GM19467 (cell line): ENCODE measurements at regions not wholly inside any gene's neighbourhood (a gene's known extent, or its start where the extent isn't known, plus 50 kb on each side); places are given as distances from the start of the nearest gene placed in this dataset.
"Not testable (repeated sequence)": the region's sequence is repeated elsewhere in the genome, so short reads cannot be mapped to it uniquely, and the experiment has no call there.

Experiments
- ATAC-seq: cut with Tn5 transposase; IDR thresholded peaks from one replicate; pipeline ENCODE4 v1.9.1; 2021; ENCODE audit warnings: mild to moderate bottlenecking, moderate library complexity; ENCODE audit not compliant: unreplicated experiment

DNA sequence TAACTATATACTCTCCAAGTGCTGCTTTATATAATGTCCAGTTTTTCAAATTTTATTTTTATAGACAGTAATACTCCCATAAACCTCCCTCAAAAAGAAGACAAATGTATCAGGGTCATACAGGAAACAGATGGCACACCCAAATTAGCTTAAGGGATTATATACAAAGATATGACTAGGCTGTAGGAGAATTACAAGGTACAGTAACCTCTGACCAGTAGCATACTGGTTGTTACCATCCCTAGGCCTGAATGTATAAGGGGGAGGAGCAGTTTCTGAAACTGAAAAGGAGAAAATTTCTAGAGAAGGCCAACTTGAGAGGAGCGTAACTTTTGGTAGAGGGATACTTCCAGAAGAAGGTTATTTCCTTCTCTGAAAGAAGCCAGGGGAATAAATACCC lies 122.6 kb upstream of the NBPF19 start:
- ATAC-seq, result not testable (repeated sequence)

DNA sequence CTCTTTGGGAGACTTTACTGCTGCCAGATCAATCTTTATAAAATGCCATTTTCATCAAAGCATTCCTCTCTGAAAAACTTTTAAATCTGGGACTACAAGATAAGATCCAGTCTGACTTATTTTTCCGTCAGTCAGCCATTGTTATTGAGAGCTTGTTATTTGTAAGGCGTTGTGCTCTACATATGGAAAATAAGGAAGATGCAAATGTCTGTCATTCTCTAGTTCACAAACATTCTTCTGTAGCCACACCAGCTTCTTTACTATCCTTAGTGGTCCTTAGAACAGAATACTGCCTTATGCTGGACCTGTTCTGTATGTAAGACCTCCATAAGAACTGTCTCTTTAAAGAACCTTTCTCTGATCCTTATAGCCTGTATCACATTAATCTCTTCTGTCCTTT lies 120.3 kb upstream of the NBPF19 start:
- ATAC-seq, result not testable (repeated sequence)

DNA sequence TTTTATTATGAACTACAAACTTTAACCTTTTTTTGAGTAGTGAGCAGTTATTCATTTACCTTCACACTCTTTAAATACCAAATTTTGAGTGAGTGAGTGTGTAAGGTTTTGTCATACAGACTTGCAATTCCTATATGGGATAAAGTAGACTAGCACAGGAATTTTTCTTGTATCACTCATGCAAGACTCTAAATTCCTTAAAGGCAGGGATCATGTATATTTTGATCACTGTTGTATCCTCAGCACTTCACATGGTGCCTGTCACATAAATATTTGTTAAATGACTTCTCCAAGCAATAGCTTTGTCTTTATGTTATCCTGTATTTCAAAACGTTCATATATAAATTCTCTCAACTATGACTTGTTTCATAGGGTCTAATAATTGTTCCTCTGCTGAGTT lies 119.1 kb upstream of the NBPF19 start:
- ATAC-seq, result not testable (repeated sequence)

DNA sequence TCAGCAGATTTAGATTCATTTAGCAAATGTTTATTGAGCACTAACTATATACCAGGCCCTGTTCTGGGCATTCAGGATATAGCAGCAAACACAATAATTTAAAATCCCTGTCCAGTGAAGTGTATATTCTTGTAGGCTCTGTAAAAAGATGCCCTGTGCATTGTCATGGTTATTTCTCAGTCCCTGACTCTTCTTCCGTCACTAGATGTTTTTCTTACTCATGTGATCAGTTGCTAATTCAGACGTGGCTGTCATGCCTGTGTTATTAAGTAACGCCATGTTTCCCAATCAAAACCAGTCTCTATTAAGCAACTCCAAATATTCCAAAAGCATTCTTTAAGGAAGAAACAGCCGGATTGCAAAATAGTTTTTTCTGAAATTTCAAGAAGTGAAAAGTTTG lies 118.7 kb upstream of the NBPF19 start:
- not testable (repeated sequence) for ATAC-seq

DNA sequence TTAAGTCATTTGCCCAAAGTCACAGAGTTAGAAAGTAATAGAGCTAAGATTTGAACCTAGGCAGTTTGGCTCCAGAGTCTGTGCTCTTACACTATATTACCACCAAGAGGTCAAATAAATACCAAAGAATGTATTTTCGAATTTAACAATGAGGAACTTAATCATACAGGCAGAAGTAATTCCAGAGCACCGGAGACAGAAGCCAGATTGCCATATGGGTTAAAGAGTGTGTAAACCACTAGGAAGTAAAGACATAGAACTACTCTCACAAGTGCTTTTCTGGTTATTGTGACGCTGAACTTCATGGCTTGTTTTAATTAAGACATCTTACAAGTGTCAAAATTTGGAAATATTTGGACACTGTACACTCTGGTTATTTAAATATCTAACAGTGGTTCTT lies 114.5 kb upstream of the NBPF19 start:
- not testable (repeated sequence) for ATAC-seq

DNA sequence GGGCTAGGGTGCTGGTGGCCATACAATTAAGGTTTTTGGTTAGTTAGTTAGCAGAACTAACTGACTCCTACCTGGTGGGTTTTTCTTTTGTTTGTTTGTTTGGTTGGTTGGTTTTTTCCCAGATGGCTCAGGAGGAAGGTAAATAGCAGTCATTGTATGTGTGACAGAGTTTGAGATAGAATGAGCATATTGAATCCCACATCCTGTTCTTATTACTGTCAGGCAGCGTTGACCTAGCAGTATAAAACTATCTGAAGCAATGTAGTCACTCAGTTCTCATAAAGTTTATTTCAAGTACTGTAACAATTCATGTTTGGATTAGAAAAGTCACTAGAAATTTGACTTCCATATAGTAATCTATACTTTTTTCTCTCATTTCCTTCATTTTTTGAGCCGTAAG lies 113.5 kb upstream of the NBPF19 start:
- ATAC-seq, result not testable (repeated sequence)

DNA sequence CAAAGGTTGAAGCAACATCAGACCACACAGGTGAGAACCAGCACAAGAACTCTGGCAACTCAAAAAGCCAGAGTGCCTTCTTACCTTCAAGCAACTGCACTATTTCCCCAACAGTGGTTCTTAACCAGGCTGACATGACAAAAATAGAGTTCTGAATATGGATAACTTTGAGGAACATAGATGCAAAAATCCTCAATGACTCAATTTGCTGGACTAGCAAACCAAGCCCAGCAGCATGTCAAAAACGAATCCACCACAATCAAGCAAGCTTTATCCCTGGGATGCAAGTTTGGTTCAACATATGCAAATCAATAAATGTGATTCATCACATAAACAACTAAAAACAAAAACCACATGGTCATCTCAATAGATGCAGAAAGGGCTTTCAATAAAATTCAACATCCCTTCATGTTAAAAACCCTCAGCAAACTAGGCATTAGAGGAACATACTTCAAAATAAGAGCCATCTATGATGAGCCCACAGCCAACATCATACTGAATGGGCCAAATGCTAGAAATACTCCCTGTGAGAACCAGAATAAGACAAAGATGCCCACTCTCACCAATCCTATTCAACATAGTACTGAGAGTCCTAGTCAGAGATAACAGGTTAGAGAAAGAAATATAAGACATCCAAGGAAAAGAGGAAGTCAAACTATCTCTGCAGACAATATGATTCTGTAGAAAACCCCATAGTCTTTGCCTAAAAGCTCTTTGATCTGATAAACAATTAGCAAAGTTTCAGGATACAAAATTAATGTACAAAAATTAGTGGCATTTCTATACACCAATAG lies 110.5 kb upstream of the NBPF19 start:
- ATAC-seq, result not testable (repeated sequence)

DNA sequence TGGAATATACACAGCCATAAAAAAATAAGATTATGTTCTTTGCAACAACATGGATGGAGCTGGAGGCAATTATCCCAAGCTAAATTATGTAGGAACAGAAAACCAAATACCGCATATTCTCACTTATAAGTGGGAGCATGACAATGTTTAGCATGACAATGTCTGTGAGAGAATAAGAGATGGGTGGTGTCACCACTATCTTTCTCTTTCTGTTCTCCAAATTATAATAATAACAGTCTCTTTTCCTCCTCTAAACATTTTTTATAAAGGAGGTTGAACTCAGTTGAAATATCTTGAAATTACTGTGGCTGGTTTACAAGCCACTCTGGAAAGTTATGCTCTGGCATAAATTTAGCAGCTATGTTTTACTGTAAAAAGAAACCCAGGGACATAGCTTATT lies 108.4 kb upstream of the NBPF19 start:
- not testable (repeated sequence) for ATAC-seq

DNA sequence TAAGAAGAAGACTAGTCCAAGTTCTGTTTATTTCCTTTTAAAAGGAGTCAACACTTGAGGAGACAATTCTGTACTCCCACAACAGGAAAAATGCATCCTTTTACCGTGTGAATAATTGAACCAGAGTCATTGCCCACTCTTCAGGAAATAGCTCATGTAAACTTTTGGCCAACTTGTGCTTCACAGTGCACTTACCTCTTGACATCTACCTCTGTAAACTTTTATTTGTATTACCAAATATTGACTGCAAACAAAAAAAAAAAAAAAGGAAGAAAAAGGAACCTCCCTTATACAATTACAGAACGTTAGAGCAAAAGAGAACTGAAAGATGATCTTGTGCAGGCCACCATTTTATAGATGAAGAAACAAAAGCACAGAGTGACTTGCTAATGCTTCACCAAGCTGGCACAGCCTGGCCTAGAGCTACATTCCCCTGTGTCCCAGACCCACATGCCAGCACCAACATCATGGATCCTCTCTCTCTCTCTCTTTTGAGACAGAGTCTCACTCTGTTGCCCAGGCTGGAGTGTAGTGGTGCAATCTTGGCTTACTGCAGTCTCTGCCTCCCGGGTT lies 107.3 kb upstream of the NBPF19 start:
- ATAC-seq, result not testable (repeated sequence)

DNA sequence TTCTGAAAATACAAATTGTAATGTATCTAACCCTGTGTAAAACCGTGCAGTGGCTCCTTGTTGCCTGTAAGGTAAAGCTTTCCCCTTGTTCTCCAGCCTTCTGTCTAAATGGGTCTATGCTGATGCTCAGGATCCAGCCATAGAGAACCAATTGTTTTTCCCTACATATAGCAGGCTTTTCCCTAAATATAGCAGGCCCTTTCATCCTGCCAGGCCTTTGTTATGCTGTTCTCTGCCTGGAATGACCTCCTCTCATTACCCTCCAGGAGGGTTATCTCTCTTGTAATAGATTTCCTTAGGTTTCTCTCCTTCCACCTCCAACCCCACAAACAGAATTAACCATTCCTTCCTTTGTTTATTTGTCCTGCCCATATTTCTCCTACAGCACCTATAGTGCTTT lies 106.5 kb upstream of the NBPF19 start:
- ATAC-seq, result not testable (repeated sequence)

DNA sequence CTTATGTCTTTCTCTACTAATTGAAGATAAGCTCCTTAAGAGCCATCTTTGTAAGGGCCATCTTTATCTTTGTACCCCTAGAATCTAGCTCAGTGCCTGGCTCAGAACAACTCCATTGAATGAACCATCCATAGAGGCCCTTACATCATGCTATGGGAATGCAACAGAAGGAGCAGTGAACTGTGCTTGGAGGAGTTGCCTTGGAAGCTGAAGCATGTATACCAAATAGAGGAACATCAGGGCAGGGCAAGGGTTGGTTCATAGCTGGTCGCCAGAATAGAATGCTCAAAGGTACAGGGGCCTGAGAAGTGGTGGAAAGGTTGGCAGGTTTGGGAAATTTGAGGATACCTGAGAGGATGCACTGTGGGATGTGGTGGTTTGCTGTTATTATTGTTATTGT lies 105.8 kb upstream of the NBPF19 start:
- not testable (repeated sequence) for ATAC-seq

DNA sequence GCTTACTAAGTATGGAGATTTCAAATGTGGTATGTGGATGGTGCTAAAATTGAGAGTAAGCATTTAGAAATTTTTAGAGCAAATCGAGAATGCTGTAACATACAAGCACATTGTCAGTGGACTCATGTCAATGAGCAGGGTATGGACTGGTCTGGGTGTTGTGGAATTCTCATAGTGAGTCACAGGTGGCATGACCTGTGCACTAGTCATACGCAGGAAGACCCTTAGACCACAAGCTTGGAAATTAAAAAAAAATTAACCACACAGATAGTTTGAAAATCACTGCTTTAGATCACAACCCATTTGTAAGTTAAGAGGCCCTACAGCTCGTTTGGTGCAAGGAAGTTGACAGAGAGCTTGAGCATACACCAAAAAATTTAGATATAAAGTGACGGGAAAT lies 102.9 kb upstream of the NBPF19 start:
- not testable (repeated sequence) for ATAC-seq

DNA sequence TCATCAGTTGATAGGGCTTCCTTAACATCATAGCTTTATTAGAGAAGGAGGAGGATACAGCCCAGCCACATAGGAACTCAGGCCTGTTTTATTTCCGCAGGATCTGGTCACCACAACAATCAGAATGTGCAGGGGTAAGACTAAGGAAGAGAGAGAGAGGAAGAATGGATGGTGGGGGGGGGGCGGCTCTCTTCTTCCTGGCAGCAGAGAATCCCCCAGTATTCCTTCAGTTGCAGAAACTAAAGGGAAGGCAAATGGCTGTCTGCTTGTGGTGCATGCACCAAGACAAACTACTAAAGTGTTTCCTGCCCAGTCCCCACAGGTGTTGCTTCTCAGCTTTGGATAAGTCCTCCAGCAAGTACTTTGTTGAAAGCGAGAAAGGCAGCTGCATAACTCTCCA lies 96.4 kb upstream of the NBPF19 start:
- ATAC-seq, result not testable (repeated sequence)

DNA sequence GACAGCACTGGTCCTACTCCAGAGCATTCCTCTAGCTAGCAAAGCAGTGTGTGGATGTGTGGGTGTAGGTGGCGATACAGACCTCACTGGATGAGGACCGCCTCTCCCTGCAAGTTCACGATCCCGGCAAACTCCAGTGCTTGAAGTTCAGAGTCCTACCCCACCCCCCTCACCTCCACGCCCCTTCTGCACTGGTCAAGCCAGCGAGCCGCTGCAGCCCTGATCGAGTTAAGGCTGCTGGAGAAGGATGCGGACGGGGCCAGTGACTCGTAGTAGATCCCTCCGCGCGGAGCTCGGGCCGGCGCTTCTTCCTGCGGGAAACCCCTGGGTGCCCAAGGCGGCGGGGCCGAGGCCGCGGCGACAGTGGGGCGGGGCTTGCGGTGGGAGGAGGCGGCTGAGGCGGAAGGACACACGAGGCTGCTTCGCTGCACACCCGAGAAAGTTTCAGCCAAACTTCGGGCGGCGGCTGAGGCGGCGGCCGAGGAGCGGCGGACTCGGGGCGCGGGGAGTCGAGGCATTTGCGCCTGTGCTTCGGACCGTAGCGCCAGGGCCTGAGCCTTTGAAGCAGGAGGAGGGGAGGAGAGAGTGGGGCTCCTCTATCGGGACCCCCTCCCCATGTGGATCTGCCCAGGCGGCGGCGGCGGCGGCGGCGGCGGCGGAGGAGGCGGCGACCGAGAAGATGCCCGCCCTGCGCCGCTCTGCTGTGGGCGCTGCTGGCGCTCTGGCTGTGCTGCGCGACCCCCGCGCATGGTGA lies 84.5 kb upstream of the NBPF19 start:
- ATAC-seq, result not testable (repeated sequence)

DNA sequence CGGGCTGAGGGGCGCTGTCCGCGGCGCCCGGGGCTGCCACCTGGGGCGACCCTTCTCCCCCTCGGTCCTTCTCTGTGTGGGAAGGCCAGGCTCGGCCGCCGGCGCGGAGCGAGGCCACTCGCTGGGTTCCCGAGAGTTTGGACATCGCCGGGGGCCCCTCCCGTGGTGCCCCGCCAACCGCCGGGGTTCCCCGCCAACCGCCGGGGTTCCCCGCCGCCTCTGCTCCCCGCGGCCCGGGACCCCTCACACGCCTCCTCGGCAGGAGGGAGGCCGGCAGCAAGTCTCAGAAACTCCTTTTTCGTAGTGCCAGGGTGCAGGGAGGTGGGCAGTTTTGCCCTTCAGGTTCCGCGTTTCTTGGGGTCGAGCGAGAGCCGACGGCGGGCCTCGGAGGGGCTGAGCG lies 83.9 kb upstream of the NBPF19 start:
- ATAC-seq, result not testable (repeated sequence)

DNA sequence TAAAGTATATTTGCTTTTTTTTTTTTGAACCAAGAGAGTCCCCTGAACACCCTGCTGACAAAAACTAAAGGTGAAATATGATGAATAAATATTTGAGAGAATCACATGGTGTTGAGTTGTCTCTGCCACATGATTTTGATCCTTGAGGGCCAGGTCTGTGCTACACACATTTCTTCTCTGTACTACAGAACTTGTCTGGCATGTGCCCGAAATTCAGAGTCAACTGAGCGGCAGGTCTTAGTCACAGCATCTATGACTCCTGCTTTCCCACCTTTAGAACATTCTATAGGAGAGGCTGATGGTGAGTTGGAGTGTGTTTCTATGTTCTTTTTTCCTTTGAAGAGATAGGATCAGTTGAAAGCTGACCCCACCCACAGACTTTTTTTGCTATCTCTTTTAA lies 79.0 kb upstream of the NBPF19 start:
- ATAC-seq, result not testable (repeated sequence)

DNA sequence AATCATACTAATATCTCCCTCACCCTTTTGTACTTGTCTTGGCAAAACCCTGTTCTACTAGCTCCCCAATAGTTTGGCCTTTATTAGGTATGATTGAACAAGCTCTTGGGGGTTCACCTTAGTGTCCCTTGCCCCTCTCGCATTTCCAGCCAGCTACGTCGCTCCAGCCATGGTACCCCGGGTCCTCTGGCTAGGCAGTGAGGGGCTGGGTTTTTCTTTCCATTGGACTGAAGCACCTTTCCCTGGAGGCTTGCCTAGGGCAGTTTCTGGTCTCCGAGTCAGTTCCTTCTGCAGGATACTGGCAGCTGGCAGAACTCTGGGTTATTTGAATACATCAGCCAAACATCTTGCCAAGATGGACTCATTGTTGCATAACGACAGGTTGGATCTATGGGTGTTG lies 76.3 kb upstream of the NBPF19 start:
- ATAC-seq, result not testable (repeated sequence)

DNA sequence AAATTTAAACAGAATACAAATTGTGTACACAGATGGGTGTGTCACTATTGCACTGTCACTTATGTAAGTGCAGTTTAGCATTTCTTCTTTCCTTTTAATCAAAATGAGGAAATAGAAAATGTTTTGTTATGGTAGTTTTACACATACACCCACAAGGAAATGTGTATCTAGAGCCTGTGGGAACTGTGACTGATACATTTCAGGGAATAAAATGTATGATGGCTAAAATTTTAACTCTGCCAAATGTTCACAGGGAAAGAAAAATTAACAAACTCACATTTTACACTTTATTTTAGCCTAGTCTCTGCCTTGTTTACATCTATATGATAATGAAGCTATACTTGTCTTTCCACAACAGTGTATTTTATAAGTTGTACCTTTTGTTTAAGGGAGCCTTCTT lies 66.4 kb upstream of the NBPF19 start:
- not testable (repeated sequence) for ATAC-seq

DNA sequence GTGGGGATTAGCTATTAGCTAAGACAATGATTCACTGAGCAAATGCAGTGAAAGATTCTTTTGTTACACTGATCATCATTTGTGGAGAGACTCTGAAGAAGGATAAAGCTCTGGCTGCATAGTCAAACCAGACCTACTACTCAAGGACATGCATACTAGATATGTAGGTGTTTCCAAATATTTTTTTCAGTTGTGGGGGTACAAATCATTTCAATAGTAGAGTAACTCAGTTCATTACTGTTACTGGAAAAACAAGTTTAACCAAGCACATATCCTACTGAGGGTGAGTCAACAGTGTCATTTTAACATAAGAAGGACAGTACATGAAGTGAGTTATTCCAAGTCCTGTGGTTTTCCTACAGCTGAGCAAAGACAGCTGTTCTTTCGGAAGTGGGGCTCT lies 59.5 kb upstream of the NBPF19 start:
- ATAC-seq, result not testable (repeated sequence)

DNA sequence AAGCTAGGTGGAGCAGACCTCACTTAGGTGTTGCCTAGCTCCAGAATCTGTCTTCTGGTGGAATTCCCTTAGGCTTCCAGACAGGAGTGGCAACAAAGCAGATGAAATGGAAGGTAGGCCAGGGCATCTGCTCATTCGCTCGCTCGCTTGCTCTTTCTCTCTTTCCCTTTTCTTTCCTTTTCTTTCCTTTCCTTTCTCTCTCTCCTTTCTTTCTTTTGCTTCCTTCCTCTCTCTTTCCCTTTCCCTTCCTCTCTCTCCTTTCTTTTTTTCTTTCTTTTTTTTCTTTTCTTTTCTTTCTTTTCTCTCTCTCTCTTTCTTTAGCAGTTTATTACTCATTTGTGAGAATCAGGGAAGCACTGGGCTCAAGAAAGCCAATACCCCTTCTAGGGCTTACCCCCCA lies 56.1 kb upstream of the NBPF19 start:
- not testable (repeated sequence) for ATAC-seq

DNA sequence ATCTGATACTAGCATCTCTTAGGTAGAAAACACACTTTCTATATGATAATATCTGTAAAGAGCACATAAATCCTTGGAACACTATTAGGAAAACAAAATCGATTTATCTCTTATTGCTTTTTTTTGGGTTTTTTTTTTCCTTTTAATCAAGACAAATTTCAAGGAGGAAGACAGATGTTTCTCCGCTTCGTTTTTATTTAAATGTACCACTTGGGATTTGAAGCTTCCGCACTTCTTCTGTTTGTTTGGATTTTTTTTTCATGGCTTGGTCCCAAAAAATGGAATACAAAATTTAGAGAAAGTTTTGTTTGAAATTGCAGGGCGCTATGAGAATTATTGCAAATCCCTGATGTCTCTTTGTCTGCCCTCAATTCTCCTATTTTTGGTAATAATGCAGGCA lies 51.7 kb upstream of the NBPF19 start:
- ATAC-seq, result not testable (repeated sequence)
